ENCODE measurements at regions not wholly inside any gene's neighbourhood (a gene's known extent, or its start where the extent isn't known, plus 50 kb on each side); places are given as distances from the start of the nearest gene placed in this dataset.
"Not testable (repeated sequence)": the region's sequence is repeated elsewhere in the genome, so short reads cannot be mapped to it uniquely, and the experiment has no call there.

DNA sequence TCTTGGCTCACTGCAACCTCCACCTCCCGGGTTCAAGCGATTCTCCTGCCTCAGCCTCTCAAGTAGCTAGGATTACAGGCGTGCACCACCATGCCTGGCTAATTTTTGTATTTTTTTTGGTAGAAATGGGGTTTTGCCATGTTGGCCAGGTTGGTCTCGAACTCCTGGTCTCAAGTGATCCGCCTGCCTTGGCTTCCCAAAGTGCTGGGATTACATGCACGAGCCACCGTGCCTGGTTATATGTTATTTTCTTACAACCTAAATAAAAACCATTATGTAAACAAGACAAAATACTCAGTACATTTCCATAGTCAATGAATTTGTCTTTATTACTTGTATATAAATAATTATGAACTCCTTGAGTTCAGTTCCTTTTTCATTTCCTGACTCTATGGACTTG lies 75.7 kb upstream of the TPTE start:
- H3K9me3 ChIP-seq; H3K27me3 ChIP-seq; H3K4me3 ChIP-seq; H3K36me3 ChIP-seq; H3K4me1 ChIP-seq; H3K27ac ChIP-seq (replicated peaks in 1 of 4); DNase-seq (ENCODE audit: extremely low spot score); intact Hi-C loops (cut with DNase I): not testable (repeated sequence)
- 56% methylated on average over 7 of the region's 7 CpGs for WGBS

DNA sequence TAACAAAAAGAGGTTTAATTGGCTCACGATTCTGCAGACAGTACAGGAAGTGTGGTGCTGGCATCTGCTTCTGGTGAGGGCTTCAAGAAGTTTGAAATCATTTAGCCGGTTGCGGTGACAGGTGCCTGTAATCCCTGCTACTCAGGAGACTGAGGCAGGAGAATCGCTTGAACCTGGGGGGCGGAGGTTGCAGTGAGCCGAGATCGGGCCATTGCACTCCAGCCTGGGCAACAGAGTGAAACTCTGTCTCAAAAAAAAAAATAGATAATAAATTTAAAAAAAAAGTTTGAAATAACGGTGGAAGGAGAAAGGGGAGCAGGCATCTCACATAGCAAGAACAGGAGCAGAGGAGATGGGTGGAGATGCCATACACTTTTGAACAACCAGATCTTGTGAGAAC lies 71.9 kb upstream of the TPTE start:
- H3K27me3 ChIP-seq; H3K4me3 ChIP-seq; H3K9me3 ChIP-seq; H3K27ac ChIP-seq (replicated peaks in 1 of 4); H3K4me1 ChIP-seq; H3K36me3 ChIP-seq; intact Hi-C loops (cut with DNase I): not testable (repeated sequence)
- 70% methylated on average over 8 of the region's 8 CpGs for WGBS
- DNase-seq (ENCODE audit: extremely low spot score) = peak; percentile 53

DNA sequence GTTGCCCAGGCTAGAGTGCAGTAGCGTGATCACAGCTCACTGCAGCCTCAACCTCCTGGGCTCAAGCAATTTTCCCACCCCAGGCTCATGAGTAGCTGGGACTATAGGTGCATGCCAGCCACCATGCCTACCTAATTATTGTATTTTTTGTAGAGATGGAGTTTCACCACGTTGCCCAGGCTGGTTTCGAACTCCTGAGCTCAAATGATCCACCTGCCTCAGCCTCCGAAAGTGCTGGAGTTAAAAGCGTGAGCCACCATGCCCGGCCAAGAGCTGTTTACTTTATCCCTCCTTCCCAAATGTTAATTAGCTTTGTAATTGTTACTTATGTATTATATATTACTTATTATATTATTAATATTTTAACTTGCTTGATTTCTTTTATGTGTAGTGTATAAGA lies 70.1 kb upstream of the TPTE start:
- H3K9me3 ChIP-seq; H3K27ac ChIP-seq (replicated peaks in 1 of 4); H3K4me1 ChIP-seq; intact Hi-C loops (cut with DNase I); H3K4me3 ChIP-seq; H3K36me3 ChIP-seq; H3K27me3 ChIP-seq: not testable (repeated sequence)
- WGBS = 61% methylated on average over 6 of the region's 6 CpGs
- peak; percentile 89 for DNase-seq (ENCODE audit: extremely low spot score)

DNA sequence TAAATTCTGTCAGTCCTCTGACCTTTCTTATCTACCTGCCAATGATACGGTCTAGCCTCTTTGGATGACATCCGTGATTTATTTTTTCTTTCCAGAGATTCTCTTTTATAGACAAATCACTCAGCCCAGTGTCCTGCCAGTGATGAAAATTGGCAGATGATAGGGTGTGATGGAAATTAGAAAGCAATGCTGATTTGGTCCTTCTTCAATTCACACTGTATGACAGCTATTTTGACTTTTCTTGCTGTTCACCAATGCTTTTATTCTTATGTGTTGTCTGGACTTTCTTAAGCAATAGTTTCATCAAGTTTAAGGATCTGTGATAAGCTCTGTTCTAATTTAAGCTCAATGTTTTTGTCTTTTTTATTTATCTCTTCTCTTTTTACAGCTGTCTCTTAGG lies 63.6 kb upstream of the TPTE start:
- intact Hi-C loops (cut with DNase I) = not testable (repeated sequence)

DNA sequence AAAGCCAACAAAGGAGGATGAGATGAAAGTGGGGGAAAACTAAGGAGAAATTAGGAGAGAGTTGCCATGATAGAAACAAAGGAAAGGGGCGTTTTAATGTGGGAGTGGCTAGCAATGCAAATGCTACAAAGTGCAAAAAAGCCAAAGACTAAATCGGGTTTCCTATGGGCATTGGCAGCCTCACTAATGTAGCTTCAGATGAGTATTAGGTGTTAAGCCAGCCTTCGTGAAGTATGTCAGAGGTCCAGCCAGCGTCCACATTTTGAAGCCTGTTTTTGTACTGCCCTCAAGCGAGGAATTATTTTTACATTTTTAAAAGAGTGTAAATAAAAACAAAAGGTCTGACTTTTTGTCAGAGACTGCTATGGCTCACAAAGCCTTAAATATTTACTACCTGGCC lies 60.4 kb upstream of the TPTE start:
- intact Hi-C loops (cut with DNase I); DNase-seq (ENCODE audit: extremely low spot score); H3K27ac ChIP-seq (replicated peaks in 1 of 4); H3K27me3 ChIP-seq; H3K4me3 ChIP-seq; H3K4me1 ChIP-seq; H3K36me3 ChIP-seq; H3K9me3 ChIP-seq: not testable (repeated sequence)
- WGBS = 58% methylated on average over 5 of the region's 5 CpGs

More for the DNA sequence above, 63.6 kb upstream of the TPTE start:
- not testable (repeated sequence) for H3K4me1 ChIP-seq; H3K27me3 ChIP-seq; H3K9me3 ChIP-seq; H3K36me3 ChIP-seq; H3K27ac ChIP-seq (replicated peaks in 1 of 4); H3K4me3 ChIP-seq
- 31% methylated on average over 2 of the region's 2 CpGs for WGBS
- peak; percentile 89 for DNase-seq (ENCODE audit: extremely low spot score)

DNA sequence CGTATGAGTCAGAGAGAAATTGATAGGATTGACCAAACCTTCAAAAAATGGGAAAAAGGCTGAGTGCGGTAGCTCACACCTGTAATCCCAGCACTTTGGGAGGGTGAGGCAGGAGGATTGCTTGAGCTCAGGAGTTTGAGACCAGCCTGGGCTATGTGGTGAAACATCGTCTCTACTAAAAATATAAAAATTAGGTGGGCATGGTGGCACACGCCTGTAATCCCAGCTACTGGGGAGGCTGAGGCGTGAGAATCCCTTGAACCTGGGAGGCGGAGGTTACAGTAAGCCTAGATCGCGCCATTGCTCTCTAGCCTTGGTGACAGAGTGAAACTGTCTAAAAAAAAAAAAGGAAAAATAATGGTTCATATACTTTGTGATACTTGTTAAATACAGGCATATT lies 59.9 kb upstream of the TPTE start:
- intact Hi-C loops (cut with DNase I); H3K27me3 ChIP-seq; DNase-seq (ENCODE audit: extremely low spot score); H3K27ac ChIP-seq (replicated peaks in 1 of 4); H3K36me3 ChIP-seq; H3K4me3 ChIP-seq; H3K4me1 ChIP-seq; H3K9me3 ChIP-seq: not testable (repeated sequence)
- 59% methylated on average over 8 of the region's 8 CpGs for WGBS

DNA sequence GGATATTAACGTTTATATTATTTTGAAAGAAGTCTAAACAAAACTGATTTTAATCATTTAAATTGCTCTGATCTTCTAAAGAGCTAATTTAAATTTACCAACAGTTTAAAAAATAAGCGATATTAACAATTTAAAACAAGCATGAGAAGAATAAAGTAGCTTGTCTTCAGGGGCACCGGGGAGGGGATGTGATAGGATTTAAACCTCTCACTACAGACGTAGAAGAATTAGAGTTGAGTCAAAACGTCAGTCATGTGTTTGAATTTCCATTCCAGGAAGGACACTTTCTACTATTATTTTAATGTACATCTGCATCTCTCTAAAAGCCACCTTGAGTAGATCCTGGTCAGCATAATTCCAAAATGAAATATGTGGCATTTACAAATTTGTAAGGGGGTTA lies 58.2 kb upstream of the TPTE start:
- intact Hi-C loops (cut with DNase I) = no loop called here
- H3K36me3 ChIP-seq = no peaks in the 10 kb centered on the region
- H3K9me3 ChIP-seq = no peaks in the 10 kb centered on the region
- WGBS = 43% methylated on average over 5 of the region's 5 CpGs
- H3K27me3 ChIP-seq = no peaks in the 10 kb centered on the region
- DNase-seq (ENCODE audit: extremely low spot score) = no peak
- no peaks in the 10 kb centered on the region for H3K4me1 ChIP-seq
- TF ChIP-seq POLR2A (IDR thresholded peaks at IDR 0.05; ENCODE audit: low read depth) (no peak), EP300 (IDR thresholded peaks at IDR 0.05) (no peak), POLR2AphosphoS5 (IDR thresholded peaks at IDR 0.05) (no peak)
- TF ChIP-seq, protein P1, sequence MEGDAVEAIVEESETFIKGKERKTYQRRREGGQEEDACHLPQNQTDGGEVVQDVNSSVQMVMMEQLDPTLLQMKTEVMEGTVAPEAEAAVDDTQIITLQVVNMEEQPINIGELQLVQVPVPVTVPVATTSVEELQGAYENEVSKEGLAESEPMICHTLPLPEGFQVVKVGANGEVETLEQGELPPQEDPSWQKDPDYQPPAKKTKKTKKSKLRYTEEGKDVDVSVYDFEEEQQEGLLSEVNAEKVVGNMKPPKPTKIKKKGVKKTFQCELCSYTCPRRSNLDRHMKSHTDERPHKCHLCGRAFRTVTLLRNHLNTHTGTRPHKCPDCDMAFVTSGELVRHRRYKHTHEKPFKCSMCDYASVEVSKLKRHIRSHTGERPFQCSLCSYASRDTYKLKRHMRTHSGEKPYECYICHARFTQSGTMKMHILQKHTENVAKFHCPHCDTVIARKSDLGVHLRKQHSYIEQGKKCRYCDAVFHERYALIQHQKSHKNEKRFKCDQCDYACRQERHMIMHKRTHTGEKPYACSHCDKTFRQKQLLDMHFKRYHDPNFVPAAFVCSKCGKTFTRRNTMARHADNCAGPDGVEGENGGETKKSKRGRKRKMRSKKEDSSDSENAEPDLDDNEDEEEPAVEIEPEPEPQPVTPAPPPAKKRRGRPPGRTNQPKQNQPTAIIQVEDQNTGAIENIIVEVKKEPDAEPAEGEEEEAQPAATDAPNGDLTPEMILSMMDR (IDR thresholded peaks at IDR 0.05) = no peak
- H3K4me3 ChIP-seq = no peak overlapping the region
- H3K27ac ChIP-seq (replicated peaks in 1 of 4) = no peak overlapping the region

DNA sequence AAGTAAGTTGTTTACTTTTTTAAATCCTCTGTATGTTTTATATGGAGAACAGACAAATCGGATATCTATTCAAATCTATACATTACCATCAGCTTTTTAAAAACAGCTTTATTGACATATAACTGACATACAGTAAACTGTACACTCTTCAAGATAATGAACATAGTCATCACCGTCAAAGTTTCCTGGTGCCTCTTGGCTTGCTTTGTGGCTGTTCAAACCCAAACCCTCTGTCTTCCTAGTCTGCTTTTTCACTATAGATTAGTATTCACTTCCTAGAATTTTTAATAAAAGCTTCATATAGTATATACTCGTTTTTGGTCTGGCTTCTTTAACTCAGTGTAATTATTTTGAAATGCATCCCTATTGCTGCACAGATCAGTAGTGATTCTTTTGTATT lies 56.4 kb upstream of the TPTE start:
- Histone ChIP-seq H3K9me3 (no peaks in the 10 kb centered on the region), H3K4me1 (no peaks in the 10 kb centered on the region), H3K4me3 (no peak overlapping the region), H3K27ac (replicated peaks in 1 of 4) (no peak overlapping the region), H3K36me3 (no peaks in the 10 kb centered on the region), H3K27me3 (no peaks in the 10 kb centered on the region)
- intact Hi-C loops (cut with DNase I) = no loop called here
- DNase-seq (ENCODE audit: extremely low spot score) = no peak
- 44% methylated on average over 3 of the region's 3 CpGs for whole genome bisulfite sequencing
- TF ChIP-seq POLR2A (IDR thresholded peaks at IDR 0.05; ENCODE audit: low read depth) (no peak), EP300 (IDR thresholded peaks at IDR 0.05) (no peak), POLR2AphosphoS5 (IDR thresholded peaks at IDR 0.05) (no peak)
- TF ChIP-seq, protein P1 (IDR thresholded peaks at IDR 0.05) = no peak

DNA sequence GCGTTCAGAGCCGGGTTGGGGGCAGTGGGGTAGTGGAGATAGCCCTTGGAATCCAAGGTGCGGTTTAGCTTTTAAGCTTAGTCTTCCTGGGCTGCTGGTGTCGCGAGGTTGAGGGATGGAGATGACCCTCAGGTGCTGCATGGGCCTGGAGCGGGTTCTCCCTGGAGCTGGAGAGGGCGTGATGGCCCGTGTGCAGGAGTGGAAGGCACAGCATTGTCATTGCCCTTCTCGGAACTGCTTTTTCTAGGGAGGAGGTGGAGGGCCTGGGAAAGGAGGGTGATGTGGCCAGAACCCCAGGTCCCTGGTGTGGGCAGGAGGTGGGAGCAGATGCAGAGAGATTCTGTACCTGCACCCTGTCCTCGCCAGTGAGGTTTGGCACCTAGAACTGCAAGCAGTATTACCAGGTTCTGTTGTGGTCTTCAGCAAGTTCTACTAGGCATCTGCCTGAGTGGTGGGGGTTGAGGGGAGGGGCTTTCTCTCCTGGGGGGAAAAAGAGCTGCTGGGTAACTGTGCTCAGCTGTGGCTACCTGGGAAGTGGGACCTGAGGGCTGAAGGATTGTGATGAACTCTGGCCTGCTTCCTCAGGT lies 55.8 kb upstream of the TPTE start:
- H3K4me3 ChIP-seq; intact Hi-C loops (cut with DNase I): not testable (repeated sequence)
- peak; percentile 97 for DNase-seq (ENCODE audit: extremely low spot score)

More for the DNA sequence above, 55.8 kb upstream of the TPTE start:
- not testable (repeated sequence) for H3K36me3 ChIP-seq; H3K27me3 ChIP-seq; H3K27ac ChIP-seq (replicated peaks in 1 of 4); H3K9me3 ChIP-seq; H3K4me1 ChIP-seq
- WGBS = 65% methylated on average over 10 of the region's 10 CpGs

Data from esophagus muscularis mucosa (tissue), 4 donors.